HEK293 (cell line): ENCODE measurements at regions not wholly inside any gene's neighbourhood (a gene's known extent, or its start where the extent isn't known, plus 50 kb on each side); places are given as distances from the start of the nearest gene placed in this dataset.

Experiments
- CTCF ChIA-PET: fragments of 350-600 bp; formaldehyde crosslinking; extraction: SDS; loops from one replicate; lab custom pipeline; 2021; ENCODE audit warnings: antibody characterized with exemption; lab: Yijun Ruan, JAX
- POLR2A ChIA-PET: fragments of 300-600 bp; formaldehyde crosslinking; extraction: SDS; loops from one replicate; lab custom pipeline; 2020; ENCODE audit warnings: antibody characterized with exemption, inconsistent platforms; lab: Yijun Ruan, JAX
- H3K27ac ChIP-seq: fragments of 200-500 bp; sonication (Bioruptor generic); 2 replicates; pipeline ENCODE4 v1.5.1; 2014; ENCODE audit warnings: low read depth, low read length, control low read depth, inconsistent platforms; ENCODE audit errors: extremely low read depth
- H3K36me3 ChIP-seq, 2 experiments: fragments of 200-500 bp in 1 of 2; sonication (Bioruptor generic) in 1 of 2; 1 replicate in 1 of 2; 2 replicates in 1 of 2; pipeline ENCODE4 v1.5.1; 2014 to 2017; ENCODE audit warnings: inconsistent platforms in 2 of 2, low read length in 2 of 2; ENCODE audit not compliant: control insufficient read depth in 2 of 2, insufficient read depth in 1 of 2
- H3K4me1 ChIP-seq: fragments of 200-500 bp; sonication (Bioruptor generic); 2 replicates; pipeline ENCODE4 v1.5.1; 2014; ENCODE audit warnings: mild to moderate bottlenecking, low read length, inconsistent platforms; ENCODE audit not compliant: control insufficient read depth, insufficient read depth
- H3K4me3 ChIP-seq: 2 replicates; pipeline ENCODE4 v1.5.1; 2011; ENCODE audit warnings: low read depth, mild to moderate bottlenecking, control low read depth, low read length, moderate library complexity
- H3K9me3 ChIP-seq: fragments of 200-500 bp; sonication (Bioruptor generic); 2 replicates; pipeline ENCODE4 v1.5.1; 2014; ENCODE audit warnings: low read depth, low read length, inconsistent platforms; ENCODE audit not compliant: control insufficient read depth, insufficient read depth
- GLIS2 ChIP-seq: fragments of 450-650 bp; formaldehyde crosslinking; IDR thresholded peaks from 2 replicates; pipeline ENCODE4 v1.5.1; 2016; ENCODE audit warnings: missing biosample characterization, missing genetic modification characterization
- HOXC10 ChIP-seq: sonication (generic); formaldehyde crosslinking; IDR thresholded peaks from 2 replicates; pipeline ENCODE4 v1.8.1; 2023; ENCODE audit warnings: mild to moderate bottlenecking, missing genetic modification reagents
- KLF16 ChIP-seq: fragments of 450-650 bp; formaldehyde crosslinking; IDR thresholded peaks from 2 replicates; pipeline ENCODE4 v1.5.1; 2017; ENCODE audit warnings: missing biosample characterization, missing genetic modification characterization
- ZBTB44 ChIP-seq: fragments of 450-650 bp; IDR thresholded peaks from 2 replicates; pipeline ENCODE4 v1.5.1; 2018; ENCODE audit warnings: missing biosample characterization, mild to moderate bottlenecking, missing genetic modification characterization
- ZBTB7A ChIP-seq: fragments of 450-650 bp; formaldehyde crosslinking; IDR thresholded peaks from 2 replicates; pipeline ENCODE4 v1.5.1; 2016; ENCODE audit warnings: low read depth, missing biosample characterization, missing genetic modification characterization
- ZEB2 ChIP-seq: fragments of 450-650 bp; formaldehyde crosslinking; IDR thresholded peaks from 2 replicates; pipeline ENCODE4 v1.5.1; 2016; ENCODE audit warnings: missing biosample characterization, missing genetic modification characterization
- ZFP37 ChIP-seq: fragments of 450-650 bp; formaldehyde crosslinking; IDR thresholded peaks from 2 replicates; pipeline ENCODE4 v1.5.1; 2016; ENCODE audit warnings: missing biosample characterization, missing genetic modification characterization
- ZNF112 ChIP-seq: fragments of 450-650 bp; formaldehyde crosslinking; IDR thresholded peaks from 2 replicates; pipeline ENCODE4 v1.5.0; 2017; ENCODE audit warnings: missing biosample characterization, missing genetic modification characterization
- ZNF157 ChIP-seq: fragments of 450-650 bp; formaldehyde crosslinking; IDR thresholded peaks from 2 replicates; pipeline ENCODE4 v1.5.1; 2016; ENCODE audit warnings: missing biosample characterization, missing genetic modification characterization
- ZNF184 ChIP-seq: fragments of 450-650 bp; IDR thresholded peaks from 2 replicates; pipeline ENCODE4 v1.5.1; 2018; ENCODE audit warnings: missing biosample characterization, mild to moderate bottlenecking, missing genetic modification characterization
- ZNF221 ChIP-seq: fragments of 450-650 bp; formaldehyde crosslinking; IDR thresholded peaks from 2 replicates; pipeline ENCODE4 v1.5.1; 2017; ENCODE audit warnings: missing biosample characterization, missing genetic modification characterization, borderline replicate concordance
- ZNF223 ChIP-seq: fragments of 450-650 bp; formaldehyde crosslinking; IDR thresholded peaks from 2 replicates; pipeline ENCODE4 v1.5.1; 2016; ENCODE audit warnings: missing biosample characterization, missing genetic modification characterization
- ZNF324 ChIP-seq: fragments of 450-650 bp; formaldehyde crosslinking; IDR thresholded peaks from 2 replicates; pipeline ENCODE4 v1.5.1; 2016; ENCODE audit warnings: missing biosample characterization, missing genetic modification characterization
- ZNF37A ChIP-seq: fragments of 450-650 bp; IDR thresholded peaks from 2 replicates; pipeline ENCODE4 v1.5.1; 2018; ENCODE audit warnings: missing biosample characterization, missing genetic modification characterization
- ZNF433 ChIP-seq: fragments of 450-650 bp; formaldehyde crosslinking; IDR thresholded peaks from 2 replicates; pipeline ENCODE4 v1.5.1; 2016; ENCODE audit warnings: missing biosample characterization, missing genetic modification characterization, low read depth
- ZNF488 ChIP-seq: fragments of 450-650 bp; formaldehyde crosslinking; IDR thresholded peaks from 2 replicates; pipeline ENCODE4 v1.5.1; 2016; ENCODE audit warnings: missing biosample characterization, missing genetic modification characterization
- ZNF518A ChIP-seq: fragments of 450-650 bp; formaldehyde crosslinking; conservative IDR thresholded peaks from 2 replicates; pipeline ENCODE4 v1.5.1; 2016; ENCODE audit warnings: low read depth, missing biosample characterization, missing genetic modification characterization
- ZNF544 ChIP-seq: fragments of 450-650 bp; formaldehyde crosslinking; IDR thresholded peaks from 2 replicates; pipeline ENCODE4 v1.5.0; 2017; ENCODE audit warnings: missing biosample characterization, missing genetic modification characterization
- ZNF549 ChIP-seq: fragments of 450-650 bp; IDR thresholded peaks from 2 replicates; pipeline ENCODE4 v1.5.1; 2018; ENCODE audit warnings: missing biosample characterization, missing genetic modification characterization, mild to moderate bottlenecking, inconsistent platforms, moderate library complexity
- ZNF560 ChIP-seq: fragments of 450-650 bp; formaldehyde crosslinking; IDR thresholded peaks from 2 replicates; pipeline ENCODE4 v1.5.1; 2017; ENCODE audit warnings: missing biosample characterization, missing genetic modification characterization, borderline replicate concordance
- ZNF629 ChIP-seq: fragments of 450-650 bp; formaldehyde crosslinking; IDR thresholded peaks from 2 replicates; pipeline ENCODE4 v1.5.1; 2017; ENCODE audit warnings: missing biosample characterization, missing genetic modification characterization
- ZNF654 ChIP-seq: fragments of 450-650 bp; formaldehyde crosslinking; IDR thresholded peaks from 2 replicates; pipeline ENCODE4 v1.5.1; 2016; ENCODE audit warnings: low read depth, missing biosample characterization, missing genetic modification characterization
- ZNF692 ChIP-seq: fragments of 450-650 bp; formaldehyde crosslinking; IDR thresholded peaks from 2 replicates; pipeline ENCODE4 v1.5.1; 2016; ENCODE audit warnings: missing biosample characterization, missing genetic modification characterization
- ZNF747 ChIP-seq: fragments of 450-650 bp; formaldehyde crosslinking; IDR thresholded peaks from 2 replicates; pipeline ENCODE4 v1.5.1; 2016; ENCODE audit warnings: missing biosample characterization, missing genetic modification characterization
- ZNF776 ChIP-seq: fragments of 450-650 bp; formaldehyde crosslinking; IDR thresholded peaks from 2 replicates; pipeline ENCODE4 v1.5.0; 2017; ENCODE audit warnings: missing biosample characterization, missing genetic modification characterization, borderline replicate concordance
- ZNF777 ChIP-seq: fragments of 450-650 bp; formaldehyde crosslinking; IDR thresholded peaks from 2 replicates; pipeline ENCODE4 v1.5.1; 2017; ENCODE audit warnings: missing biosample characterization, missing genetic modification characterization, borderline replicate concordance
- ZNF837 ChIP-seq: fragments of 450-650 bp; formaldehyde crosslinking; IDR thresholded peaks from 2 replicates; pipeline ENCODE4 v1.5.1; 2016; ENCODE audit warnings: missing biosample characterization, missing genetic modification characterization

- Histone ChIP-seq H3K9me3 (no peaks in the 10 kb centered on the region), H3K4me1 (no peaks in the 10 kb centered on the region), H3K27ac (no peak overlapping the region), H3K4me3 (no peak overlapping the region), H3K36me3 (no peaks in the 10 kb centered on the region)
- POLR2A ChIA-PET: no interaction called here
- CTCF ChIA-PET: interaction anchor here (0.6 to 0.7 kb wide), 2 partner anchors 15 to 49 kb away, joined by 3 to 4 read pairs; no protein-coding TSS in a partner anchor
- TF ChIP-seq ZNF488 (no peak), ZNF37A (tag by site-specific recombination) (no peak), ZNF544 (tag by site-specific recombination) (no peak), ZNF221 (tag by site-specific recombination) (no peak), ZNF324 (tag by site-specific recombination) (no peak), HOXC10 (no peak), GLIS2 (tag by site-specific recombination) (no peak)
Measured at GRCh38 chr18:25454730-25455129, 102.8 kb upstream of the ZNF521 start.

GRCh38 chr18:25454270-25454659 is 102.3 kb upstream of the ZNF521 start:
- ChIA-PET CTCF (interaction anchor here (0.6 to 0.7 kb wide), 2 partner anchors 16 to 49 kb away, joined by 3 to 4 read pairs; no protein-coding TSS in a partner anchor), POLR2A (no interaction called here)

GRCh38 chr18:25453556-25454269 is 101.7 kb upstream of the ZNF521 start:
- Histone ChIP-seq H3K9me3 (no peaks in the 10 kb centered on the region), H3K27ac (no peak overlapping the region), H3K4me3 (no peak overlapping the region), H3K36me3 (no peaks in the 10 kb centered on the region), H3K4me1 (no peaks in the 10 kb centered on the region)
- CTCF ChIA-PET: interaction anchor here (0.6 to 0.7 kb wide), 2 partner anchors 59 to 110 kb away, joined by 3 to 4 read pairs; no protein-coding TSS in a partner anchor
- POLR2A ChIA-PET: no interaction called here
- TF ChIP-seq ZNF776 (tag by site-specific recombination) (no peak), ZNF433 (no peak), ZNF837 (tag by site-specific recombination) (no peak), ZBTB44 (no peak), ZNF518A (tag by site-specific recombination) (no peak), ZNF37A (tag by site-specific recombination) (no peak), ZNF184 (tag by site-specific recombination) (no peak), ZNF692 (tag by site-specific recombination) (no peak), ZEB2 (tag by site-specific recombination) (no peak), ZNF560 (tag by site-specific recombination) (no peak), ZNF112 (no peak)

More at GRCh38 chr18:25454270-25454659, 102.3 kb upstream of the ZNF521 start:
- Histone ChIP-seq H3K9me3 (no peaks in the 10 kb centered on the region), H3K4me1 (no peaks in the 10 kb centered on the region), H3K27ac (no peak overlapping the region), H3K36me3 (no peaks in the 10 kb centered on the region), H3K4me3 (no peak overlapping the region)
- TF ChIP-seq ZNF549 (tag by site-specific recombination) (no peak), ZNF747 (no peak), ZBTB7A (tag by site-specific recombination) (no peak), GLIS2 (tag by site-specific recombination) (no peak), ZNF654 (tag by site-specific recombination) (no peak), KLF16 (tag by site-specific recombination) (no peak), ZNF157 (no peak), ZEB2 (tag by site-specific recombination) (no peak), ZNF629 (tag by site-specific recombination) (no peak), HOXC10 (no peak), ZNF223 (tag by site-specific recombination) (no peak), ZNF777 (tag by site-specific recombination) (no peak), ZFP37 (tag by site-specific recombination) (no peak)
